NCI-H510A (cell line): ENCODE measurements at regions not wholly inside any gene's neighbourhood (a gene's known extent, or its start where the extent isn't known, plus 50 kb on each side); places are given as distances from the start of the nearest gene placed in this dataset.
"Not testable (repeated sequence)": the region's sequence is repeated elsewhere in the genome, so short reads cannot be mapped to it uniquely, and the experiment has no call there.

Experiments
- DNase-seq: peaks from one replicate; lab custom pipeline; 2025; lab: John Stamatoyannopoulos, UW

DNA sequence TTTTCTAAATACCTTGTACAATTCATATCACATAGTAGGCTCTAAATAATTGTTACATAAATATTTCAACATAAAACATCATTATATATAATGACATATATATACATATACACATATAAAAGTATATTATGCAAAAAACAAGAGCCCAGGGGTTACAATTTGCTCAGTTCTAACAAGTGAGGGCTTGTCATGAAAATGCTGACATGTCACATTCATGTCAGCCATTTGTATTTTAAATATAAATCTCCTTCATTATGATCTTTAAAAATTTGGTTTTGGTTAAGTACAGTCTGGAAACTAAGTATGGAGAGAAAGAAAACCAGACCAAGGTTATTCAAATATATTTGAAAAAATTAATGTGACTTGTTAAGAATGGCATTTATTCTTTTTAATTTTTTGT lies 2745.4 kb downstream of the PCDH7 start:
- no peak for DNase-seq

DNA sequence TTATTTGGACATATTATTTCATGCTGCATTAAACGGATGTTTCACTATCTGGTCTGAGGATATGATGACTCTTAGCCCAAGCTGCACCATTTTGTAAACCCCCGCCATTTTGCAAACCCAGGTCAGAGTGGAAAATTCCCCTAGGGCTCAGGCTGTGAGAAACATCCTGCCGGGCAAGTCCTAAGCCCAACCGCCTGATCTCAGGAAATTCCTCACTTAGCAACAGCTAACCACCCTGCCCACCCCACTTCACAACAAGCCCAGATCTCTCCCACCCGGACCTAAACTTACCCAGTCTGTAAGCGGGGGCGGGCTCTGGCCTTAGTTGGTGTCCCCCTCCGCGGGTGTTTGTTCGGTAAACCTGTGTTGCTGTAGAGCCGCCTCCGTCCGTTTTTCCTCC lies 2747.1 kb downstream of the PCDH7 start:
- DNase-seq: no peak

DNA sequence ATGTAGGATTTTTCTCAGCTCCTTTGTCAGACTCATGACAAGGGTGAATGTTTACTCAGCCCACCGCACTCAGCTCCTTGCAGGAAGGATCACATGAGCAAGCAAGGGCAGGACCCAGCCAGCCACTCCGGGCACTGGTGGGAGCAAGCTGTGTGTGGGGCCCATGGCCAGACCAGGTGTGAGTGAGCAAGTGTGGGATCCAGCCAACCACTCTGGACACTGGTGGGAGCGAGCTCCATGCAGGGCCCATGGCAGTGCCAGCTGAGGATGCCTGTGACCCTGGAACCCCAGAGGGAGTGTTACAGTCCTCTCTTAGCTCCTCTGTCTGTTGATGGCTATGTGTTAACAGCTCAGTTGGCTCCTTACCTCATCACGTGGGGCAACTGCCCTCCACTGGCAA lies 2750.6 kb downstream of the PCDH7 start:
- no peak for DNase-seq

DNA sequence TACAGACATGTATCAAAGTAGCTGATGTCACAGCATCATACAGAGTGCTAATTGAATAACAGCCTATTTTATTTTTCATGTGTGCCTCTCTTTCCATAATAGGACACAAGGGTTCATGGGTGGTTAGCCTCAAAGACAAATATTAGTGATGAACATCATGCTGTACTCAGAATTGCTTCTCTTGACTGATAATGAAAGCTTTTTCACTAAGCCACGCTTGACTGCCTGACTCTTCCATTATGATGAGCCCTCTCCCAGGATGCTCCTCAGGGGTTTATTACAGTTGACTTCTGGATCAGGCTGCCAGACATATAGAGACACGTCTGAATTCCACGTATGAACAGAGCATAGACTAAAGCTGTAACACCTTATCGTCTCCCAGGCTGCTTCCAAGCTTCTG lies 2757.5 kb downstream of the PCDH7 start:
- no peak for DNase-seq

DNA sequence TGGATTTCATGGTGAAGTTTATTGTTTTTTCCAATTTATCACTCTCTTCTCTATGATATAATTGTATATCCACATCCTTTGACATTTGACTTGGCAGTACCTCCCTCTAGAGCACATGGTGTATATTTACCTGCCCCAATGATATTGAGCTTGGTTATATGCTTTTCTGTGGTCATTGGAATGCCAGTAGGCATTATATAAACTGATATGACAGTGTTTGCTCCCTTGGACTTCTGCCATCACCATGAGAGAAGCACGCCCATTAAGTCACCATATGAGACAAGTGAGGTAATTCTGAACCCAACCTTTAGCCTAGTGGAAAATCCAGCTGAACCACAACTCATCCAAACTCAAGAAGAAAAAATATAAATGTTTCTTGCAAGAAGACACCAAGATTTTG lies 2761.5 kb downstream of the ARAP2 start:
- DNase-seq: peak; percentile 15

DNA sequence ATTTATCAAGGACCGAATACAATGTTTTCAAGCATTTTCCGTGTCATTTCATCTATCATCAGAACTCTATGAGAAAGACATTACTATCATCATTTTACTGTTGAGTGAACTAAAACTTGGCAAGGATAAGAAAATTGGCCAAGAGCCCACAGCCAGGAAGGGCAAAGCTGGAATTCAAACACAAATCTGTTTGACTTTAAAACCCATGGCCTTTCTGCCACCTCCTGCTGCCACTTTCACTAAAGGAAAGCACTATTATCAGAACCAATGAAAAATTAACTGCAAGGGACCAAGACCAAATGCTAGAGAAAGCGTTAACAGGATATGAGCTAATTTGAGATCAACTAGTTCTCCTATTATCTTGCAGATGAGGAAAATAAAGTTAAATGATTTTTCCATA lies 2759.2 kb downstream of the ARAP2 start:
- DNase-seq: no peak

DNA sequence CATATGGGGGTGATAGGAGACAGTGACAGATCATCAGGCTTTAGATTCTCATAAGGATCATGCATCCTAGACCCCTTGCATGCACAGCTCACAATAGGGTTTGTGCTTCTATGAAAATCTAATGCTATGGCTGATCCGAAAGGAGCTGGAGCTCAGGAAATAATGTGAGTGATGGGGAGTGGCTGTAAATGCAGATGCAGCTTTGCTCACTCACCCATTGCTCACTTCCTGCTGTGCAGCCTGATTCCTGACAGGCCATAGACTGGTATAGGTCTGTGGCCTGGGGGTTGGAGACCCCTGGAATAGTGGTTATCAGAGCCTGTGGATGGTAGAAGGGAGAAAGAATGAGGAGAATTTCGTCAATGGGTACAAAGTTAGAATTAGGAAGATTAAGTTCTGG lies 2751.1 kb downstream of the ARAP2 start:
- DNase-seq: no peak

DNA sequence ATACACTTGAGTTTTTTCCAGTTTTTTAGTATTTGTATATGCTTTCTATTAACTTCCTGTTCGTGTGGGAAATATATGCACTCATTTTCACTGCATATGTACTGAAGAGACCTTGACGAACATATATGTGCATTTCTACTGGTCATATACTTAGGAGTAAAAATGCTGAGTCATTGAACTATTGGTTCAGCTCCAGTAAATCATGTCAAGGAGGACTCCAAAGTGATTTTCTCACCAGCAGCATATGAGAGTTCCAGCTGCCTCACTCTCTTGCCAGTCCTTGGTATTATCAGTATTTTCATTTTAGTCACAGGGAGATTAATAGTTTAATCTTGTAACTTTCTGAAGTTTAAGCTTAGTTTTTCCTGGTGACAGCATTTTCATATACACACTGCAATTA lies 2750.2 kb downstream of the ARAP2 start:
- DNase-seq: no peak

DNA sequence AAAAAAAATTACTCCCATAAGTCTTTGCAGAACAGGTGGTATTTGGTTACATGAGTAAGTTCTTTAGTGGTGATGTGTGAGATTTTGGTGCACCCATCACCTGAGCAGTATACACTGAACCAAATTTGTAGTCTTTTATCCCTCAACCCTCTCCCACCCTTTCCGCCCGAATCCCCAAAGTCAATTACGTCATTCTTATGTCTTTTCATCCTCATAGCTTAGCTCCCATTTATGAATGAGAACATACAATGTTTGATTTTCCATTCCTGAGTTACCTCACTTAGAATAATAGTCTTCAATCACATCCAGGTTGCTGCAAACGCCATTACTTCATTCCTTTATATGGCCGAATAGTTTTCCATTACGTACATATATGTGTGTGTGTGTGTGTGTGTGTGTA lies 2742.7 kb downstream of the ARAP2 start:
- not testable (repeated sequence) for DNase-seq

DNA sequence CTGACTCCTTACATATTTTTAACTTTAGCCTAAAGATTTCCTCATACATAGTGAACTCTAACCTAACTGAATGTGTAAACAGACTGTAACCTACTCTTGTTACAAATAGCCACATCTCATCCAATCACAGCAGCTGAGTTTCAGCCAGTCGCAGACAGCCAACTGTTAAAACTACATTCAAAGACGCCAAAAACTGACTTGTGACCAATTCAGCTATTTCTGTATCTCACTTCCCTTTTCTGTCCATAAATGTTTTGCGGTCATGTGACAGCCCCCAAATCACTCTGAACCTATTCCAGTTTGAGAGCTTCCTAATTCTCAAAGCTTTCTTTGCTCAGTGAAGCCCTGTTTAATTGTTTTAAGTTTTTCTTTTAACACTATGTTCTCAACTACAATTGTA lies 2731.9 kb downstream of the ARAP2 start:
- no peak for DNase-seq

DNA sequence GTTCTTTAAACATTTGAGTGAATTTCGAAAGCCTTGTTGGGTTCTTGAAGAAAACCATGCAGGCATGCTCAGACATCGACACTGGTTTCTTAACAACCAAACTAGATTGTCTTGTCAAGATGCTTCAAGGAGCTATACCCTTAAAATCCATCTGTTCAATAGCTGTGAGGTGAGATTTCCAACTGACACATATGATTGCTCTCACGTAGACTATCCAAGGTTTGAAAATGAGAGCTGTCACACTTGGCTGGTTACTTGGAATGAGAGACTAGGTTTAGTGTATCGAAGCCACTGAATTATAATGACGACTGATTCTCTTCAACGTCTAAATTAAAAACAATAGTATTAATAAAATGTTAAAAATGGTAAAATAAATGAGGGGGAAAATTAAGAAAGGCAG lies 2725.5 kb downstream of the ARAP2 start:
- no peak for DNase-seq

DNA sequence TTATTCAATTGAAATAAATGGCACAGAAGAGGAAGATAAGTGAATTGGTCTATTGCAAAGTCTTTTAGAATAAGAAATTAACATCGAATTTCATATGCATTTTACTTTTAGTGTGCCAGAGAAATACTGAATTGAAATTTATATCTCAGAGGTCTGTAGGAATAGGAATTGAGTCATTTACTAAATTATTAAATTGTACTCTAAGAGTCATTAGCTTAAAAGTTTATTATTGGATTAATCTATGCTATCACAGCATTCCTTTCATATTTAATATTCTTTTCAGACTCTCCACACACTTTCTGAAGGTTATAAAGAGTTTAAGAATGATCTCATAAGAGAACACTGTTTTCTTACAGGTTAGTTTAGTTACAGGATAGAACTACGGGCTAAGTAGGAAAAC lies 2711.5 kb downstream of the ARAP2 start:
- DNase-seq: no peak

DNA sequence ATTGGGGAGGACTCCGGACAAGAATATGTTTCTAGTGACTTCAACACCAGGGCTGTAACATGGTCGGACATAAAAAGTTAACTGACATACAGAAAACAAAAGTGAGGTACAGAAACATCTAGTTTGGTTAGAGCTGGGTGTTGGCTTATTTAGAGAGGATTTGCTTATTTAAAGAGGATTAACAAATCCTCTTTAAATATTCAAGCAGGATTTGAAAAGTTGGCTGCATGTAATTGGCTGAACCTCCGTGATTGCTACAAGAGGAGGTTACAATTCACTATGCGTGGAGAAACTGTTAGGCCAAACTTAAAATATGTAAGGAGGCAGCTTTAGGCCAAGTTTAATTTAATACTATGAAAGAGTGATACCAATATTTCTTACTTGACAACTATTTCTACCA lies 2707.4 kb downstream of the ARAP2 start:
- DNase-seq: no peak

DNA sequence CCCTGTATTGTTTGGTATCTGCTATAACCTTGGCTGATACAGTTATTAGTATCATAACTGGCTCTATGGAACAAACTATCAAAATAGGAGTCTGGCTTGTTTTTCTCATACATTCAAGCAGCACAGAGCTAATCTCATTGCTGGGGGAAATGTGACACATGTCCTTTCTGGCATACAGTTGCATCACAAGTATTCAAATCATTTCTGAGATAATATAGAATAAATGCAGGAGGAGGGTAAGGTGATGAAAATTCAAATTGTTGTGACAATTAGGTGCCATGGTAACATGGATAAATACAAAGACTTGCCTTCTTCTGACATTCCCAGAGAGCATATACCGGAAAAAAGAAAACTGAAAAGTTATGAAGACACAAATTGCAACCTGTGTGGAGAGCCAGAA lies 2706.8 kb downstream of the ARAP2 start:
- DNase-seq: no peak

DNA sequence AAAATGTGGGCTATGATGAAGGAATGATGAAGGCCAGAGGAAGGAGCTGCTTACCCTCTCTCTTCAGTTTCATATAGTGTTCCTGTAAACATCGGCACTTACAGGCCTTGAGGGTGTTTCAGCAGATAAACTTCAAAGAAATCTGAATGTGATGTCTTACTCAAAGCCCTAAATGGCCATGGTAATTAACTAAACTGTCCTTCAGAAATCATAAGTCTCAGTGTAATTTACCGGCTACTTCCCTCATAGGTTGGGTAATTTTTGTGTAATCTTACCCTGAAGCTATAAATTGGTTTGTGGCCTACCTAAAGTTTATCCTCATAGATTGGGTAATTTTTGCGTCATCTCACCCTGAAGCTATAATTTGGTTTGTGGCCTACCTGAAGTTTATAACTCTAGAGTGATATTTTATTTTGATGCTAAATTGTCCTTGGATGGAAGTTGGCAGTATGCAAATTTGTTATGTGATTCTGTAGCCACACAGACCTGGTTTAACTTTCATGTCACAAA lies 2700.3 kb downstream of the ARAP2 start:
- no peak for DNase-seq

DNA sequence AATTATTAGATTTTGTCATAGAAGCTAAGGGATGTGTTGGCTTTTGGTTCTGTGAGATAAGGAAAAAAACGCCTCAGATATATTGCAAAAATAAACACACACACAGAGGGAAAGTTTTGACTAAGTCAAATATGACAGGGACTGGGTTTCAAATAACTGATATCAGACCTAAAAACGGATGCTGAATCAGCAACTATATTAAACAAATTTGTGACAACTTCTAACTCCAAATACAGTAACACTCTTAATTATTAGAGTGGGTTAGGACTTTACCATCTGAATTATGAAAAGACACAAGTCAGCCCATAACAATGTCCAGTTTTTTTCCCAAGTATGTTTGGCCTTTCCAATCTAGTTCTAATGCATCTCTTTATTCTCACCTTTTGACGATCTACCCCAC lies 2693.1 kb downstream of the ARAP2 start:
- no peak for DNase-seq

DNA sequence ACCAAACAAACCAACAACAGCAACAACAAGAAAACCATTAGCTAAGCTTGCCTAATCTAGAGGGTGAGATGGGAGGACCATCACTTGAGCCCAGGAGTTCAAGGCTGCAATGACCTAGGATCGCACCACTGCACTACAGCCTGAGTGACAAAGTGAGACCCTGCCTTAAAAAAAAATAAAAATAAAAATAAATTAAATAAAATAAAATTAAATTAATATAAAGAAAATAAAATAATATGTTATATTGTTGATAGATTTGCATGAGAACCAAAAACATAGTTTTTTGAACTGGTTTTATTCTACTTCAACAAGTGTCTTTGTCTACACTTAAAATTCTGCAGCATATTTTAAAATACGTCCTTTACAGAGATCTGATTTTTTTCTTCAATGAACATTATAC lies 2683.1 kb downstream of the ARAP2 start:
- no peak for DNase-seq

DNA sequence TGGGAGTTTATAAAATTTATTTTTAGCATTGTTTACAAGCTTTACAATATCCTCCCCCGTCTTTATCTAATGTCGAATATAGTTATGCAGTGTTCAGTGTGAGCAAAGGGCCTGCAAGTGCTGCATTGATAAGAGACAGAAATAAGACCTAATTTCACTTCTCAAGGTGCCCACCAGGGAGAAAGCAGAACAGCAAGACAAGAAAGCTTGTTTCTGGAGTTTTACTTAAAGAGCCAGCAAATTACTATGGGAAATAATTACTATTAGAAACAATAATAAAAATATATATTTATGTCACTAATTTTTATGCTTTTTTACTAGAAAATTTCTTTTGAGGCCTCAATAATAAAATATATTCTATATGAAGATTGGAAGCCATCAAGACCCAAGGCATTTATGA lies 2677.7 kb downstream of the ARAP2 start:
- DNase-seq: no peak

DNA sequence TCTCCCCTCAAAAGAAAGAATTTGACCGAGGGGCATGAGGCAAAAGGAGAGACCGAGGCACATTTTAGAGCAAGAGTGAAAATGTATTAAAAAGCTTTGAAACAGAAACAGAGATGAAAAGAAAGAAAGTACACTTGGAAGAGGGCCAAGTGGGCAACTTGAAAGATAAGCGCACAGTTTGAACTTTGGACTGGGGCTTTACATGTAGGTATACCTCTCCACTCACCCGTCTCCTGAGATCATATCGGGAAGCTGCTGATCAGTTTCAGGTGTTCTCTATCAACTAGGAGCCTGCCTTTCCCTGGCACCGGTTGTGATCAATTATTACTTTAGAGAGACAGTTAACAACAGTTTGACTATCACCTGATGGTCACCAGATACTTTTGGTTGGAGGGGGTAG lies 2666.5 kb downstream of the ARAP2 start:
- DNase-seq: no peak

DNA sequence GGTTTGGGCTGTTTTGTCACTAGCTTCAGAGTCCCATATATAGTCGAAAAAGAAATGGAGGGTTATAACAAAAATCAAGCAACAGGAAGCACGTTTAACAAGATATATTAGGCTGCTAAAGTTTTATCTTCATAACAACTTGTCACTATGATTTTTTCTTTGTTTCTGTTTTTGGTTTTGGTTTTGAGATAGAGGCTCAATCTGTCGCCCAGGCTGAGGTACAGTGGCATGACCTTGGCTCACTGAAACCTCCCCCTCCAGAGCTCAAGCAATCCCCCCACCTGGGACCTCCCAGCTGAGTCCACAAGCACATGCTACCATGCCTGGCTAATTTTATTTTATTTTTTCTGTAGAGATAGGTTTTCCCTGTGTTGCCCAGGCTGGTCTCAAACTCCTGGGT lies 2664.4 kb downstream of the ARAP2 start:
- no peak for DNase-seq

DNA sequence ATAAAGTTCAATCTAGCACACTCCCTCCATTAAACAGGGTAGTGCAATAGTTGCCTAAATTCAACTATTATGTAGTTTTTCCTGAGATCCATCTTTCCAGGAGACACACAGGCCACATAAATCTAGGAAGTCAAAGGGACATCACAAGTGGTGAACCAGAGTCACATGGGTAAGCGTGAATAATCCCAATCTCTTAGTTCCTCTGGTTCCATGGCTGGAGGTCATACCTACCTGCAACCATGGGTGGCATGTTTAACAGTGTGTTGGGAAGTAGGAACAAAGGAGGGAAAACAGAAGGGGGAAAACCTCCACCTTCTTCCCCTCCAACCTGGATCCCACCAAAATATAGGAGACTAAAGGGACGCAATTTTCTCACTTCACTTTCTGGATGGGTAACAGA lies 2651.6 kb downstream of the ARAP2 start:
- DNase-seq: no peak

DNA sequence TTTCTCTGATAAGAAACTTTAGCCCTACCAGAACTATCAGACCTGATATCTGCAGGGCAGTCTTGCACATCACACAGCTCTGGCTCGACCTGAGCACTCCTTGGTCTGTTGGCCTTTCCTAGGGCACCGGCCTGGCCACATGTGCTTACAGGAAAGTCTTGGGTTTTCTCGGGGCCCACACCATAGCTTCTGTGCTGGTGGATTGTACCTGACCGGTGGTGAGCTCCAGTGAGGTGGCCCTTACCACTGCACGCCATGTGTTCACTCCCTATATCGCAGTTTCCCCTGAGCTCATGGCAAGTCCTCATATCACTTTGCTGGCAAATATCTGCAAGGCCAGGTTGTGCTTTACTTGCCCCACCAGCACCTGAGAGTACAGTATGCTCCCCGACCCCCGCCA lies 2637.4 kb downstream of the ARAP2 start:
- no peak for DNase-seq

DNA sequence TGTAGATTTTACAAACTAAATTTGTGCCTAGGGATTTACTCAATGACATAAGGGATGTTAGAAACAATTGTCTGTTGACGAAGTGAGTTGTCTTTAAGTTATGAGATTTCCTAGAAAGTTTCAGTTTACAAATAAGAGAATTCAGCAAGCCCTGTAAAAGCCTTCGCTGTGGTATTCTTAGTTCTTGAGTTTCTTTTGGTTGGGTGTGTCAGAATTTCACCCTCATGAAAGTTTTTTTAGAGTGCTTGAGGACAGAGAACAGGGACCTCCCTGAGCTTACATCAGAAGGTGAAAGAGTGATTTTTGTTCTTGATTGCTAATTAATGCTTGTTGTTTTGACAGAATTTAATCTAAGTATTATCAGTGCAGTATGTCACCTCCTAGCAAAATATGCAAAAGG lies 2628.2 kb downstream of the ARAP2 start:
- no peak for DNase-seq

DNA sequence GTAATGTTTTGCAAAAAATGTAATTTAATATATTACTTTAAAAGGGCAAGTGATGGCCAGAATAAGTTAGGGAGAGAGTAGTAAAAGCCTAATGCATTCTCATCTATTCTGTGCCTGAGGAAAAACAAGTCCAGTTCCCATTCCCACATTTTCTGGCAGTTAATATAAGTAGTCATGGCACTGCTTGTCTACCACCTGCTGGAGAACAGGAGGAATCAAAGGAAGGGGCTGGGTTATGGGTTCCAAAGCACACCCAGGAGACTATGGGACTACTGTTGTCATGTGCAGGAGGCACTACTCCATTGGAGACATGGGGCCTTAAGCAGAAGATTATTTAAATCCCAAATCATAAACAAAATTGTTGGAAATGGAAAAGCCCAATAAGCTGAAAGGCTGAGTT lies 2618.6 kb downstream of the ARAP2 start:
- no peak for DNase-seq

DNA sequence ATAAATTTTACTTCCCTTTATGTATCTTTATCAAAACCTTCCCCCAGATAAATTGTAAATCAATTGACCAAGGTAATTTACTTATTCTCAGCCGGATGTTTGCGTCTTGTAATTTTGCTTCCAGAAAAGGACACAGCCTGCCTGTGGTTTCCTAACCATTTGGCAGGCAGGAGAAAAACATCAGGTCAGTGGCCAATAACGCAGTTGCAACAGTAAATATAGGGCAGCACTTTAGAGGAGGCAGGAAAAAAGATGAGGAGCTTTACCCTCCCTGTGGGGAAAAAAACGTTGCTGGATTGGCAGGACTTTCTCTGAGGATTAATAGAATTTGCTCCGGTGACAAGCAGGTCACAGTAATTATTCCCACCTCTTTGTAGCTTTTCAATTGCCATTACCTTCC lies 2618.1 kb downstream of the ARAP2 start:
- DNase-seq: no peak
